Upper lobe of right lung (tissue), 1 donor: ENCODE measurements at regions not wholly inside any gene's neighbourhood (a gene's known extent, or its start where the extent isn't known, plus 50 kb on each side); places are given as distances from the start of the nearest gene placed in this dataset.

Source experiments
- ATAC-seq: fragments of 200-7000 bp; cut with Tn5 transposase; one replicate; pipeline ENCODE4 v1.9.1; 2020; ENCODE audit warnings: mild to moderate bottlenecking, moderate library complexity
- DNase-seq: peaks from one replicate; pipeline ENCODE4 v3.0.0-alpha.2; 2020
- H3K27ac ChIP-seq: fragments of 200-600 bp; one replicate; pipeline ENCODE4 v1.8.0; 2022
- H3K27me3 ChIP-seq: fragments of 200-600 bp; one replicate; pipeline ENCODE4 v1.8.0; 2022; ENCODE audit warnings: mild to moderate bottlenecking
- H3K36me3 ChIP-seq: fragments of 200-600 bp; one replicate; pipeline ENCODE4 v1.8.0; 2022
- H3K4me1 ChIP-seq: fragments of 200-600 bp; one replicate; pipeline ENCODE4 v1.8.0; 2022
- H3K4me3 ChIP-seq: fragments of 200-600 bp; one replicate; pipeline ENCODE4 v1.8.0; 2022; ENCODE audit warnings: mild to moderate bottlenecking
- H3K9me3 ChIP-seq: fragments of 200-600 bp; one replicate; pipeline ENCODE4 v1.8.0; 2022
- CTCF ChIP-seq: fragments of 200-600 bp; IDR thresholded peaks from one replicate; pipeline ENCODE4 v1.8.0; 2022; ENCODE audit warnings: antibody characterized with exemption
- intact Hi-C: fragments of 100-400 bp; cut with DNase I; formaldehyde crosslinking; loops from one replicate; pipeline ENCODE4 v1.11.0; 2022
- donor health status: DM: no; HTN: yes; CAD: no; lungs with severe emphysema.

GRCh38 chr3:18853269-18853668, 295.0 kb upstream of the KCNH8 start:
- no peaks in the 10 kb centered on the region for H3K4me1 ChIP-seq
- no peaks in the 10 kb centered on the region for H3K27me3 ChIP-seq
- intact Hi-C loops, result no loop called here
- no peaks in the 10 kb centered on the region for H3K36me3 ChIP-seq
- H3K4me3 ChIP-seq, result no peak overlapping the region
- H3K9me3 ChIP-seq, result no peaks in the 10 kb centered on the region
- DNase-seq, result no peak
- no peak overlapping the region for H3K27ac ChIP-seq
- ATAC-seq, result no peak
- no peak for TF ChIP-seq CTCF

- ATAC-seq, result no peak
Measured at GRCh38 chr3:18847583-18848197, 300.6 kb upstream of the KCNH8 start.

GRCh38 chr3:18843983-18844382, 304.3 kb upstream of the KCNH8 start:
- no peak overlapping the region for H3K27ac ChIP-seq
- no peak for ATAC-seq
- TF ChIP-seq CTCF, result no peak

More at GRCh38 chr3:18847583-18848197, 300.6 kb upstream of the KCNH8 start:
- intact Hi-C loops, result no loop called here
- Histone ChIP-seq H3K4me3 (no peak overlapping the region), H3K27me3 (no peaks in the 10 kb centered on the region), H3K9me3 (no peaks in the 10 kb centered on the region), H3K4me1 (no peaks in the 10 kb centered on the region), H3K36me3 (no peaks in the 10 kb centered on the region), H3K27ac (no peak overlapping the region)
- TF ChIP-seq CTCF, result peak; percentile 38
- DNase-seq, result no peak

GRCh38 chr3:18843188-18843587, 305.1 kb upstream of the KCNH8 start:
- TF ChIP-seq CTCF, result no peak
- DNase-seq (no peak), ATAC-seq (no peak)
- H3K9me3 ChIP-seq, result no peaks in the 10 kb centered on the region
- H3K27ac ChIP-seq, result no peak overlapping the region
- H3K4me1 ChIP-seq, result no peaks in the 10 kb centered on the region
- H3K36me3 ChIP-seq, result no peaks in the 10 kb centered on the region
- H3K4me3 ChIP-seq, result no peak overlapping the region
- intact Hi-C loops, result no loop called here
- H3K27me3 ChIP-seq, result no peaks in the 10 kb centered on the region

More at GRCh38 chr3:18843983-18844382, 304.3 kb upstream of the KCNH8 start:
- Histone ChIP-seq H3K27me3 (no peaks in the 10 kb centered on the region), H3K36me3 (no peaks in the 10 kb centered on the region), H3K9me3 (no peaks in the 10 kb centered on the region), H3K4me1 (no peaks in the 10 kb centered on the region), H3K4me3 (no peak overlapping the region)
- DNase-seq, result no peak
- intact Hi-C loops, result no loop called here

DNA sequence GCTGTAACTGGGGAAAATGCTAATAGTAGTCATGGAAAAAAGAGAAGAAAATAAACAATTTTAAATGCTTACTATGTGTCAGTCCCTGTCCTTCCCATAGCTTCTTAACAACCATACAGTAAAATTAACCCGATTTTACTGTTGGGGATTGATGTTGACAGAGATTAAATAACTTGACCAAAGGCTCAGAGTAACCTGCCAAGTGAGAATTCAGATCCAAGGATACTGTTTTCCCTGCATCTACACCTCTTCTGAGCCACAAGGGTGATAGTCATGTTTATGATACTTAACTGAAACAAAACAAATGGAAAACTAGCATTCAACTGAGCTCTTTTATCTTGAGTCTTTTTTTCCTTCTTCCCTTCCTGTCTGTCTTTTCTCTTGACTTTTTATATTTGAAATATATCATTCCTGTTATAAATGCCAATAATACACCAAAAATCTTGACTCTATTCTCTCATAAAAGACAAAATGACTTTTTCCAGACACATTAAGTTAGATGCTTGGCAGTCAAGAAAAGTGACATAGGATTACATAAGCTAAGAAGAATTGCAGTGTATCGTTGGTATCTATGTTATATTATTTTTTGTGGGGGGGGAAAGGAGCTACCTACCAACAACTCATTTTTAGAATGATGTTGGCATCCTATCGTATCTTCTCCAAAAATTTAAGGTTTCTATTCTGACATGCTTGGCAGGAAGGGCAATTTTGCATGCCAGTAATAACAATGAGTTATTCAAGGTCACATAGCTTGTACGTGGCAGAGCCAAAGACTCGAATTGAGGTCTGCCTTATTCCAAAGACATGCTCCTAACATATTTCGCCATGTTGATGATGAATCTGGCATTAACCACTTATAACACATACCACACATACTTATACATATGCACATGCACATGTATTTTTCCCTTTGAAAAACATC, 306.6 kb upstream of the KCNH8 start:
- no peaks in the 10 kb centered on the region for H3K9me3 ChIP-seq
- H3K27me3 ChIP-seq, result no peaks in the 10 kb centered on the region
- no peaks in the 10 kb centered on the region for H3K36me3 ChIP-seq
- no peak for TF ChIP-seq CTCF
- H3K4me3 ChIP-seq, result no peak overlapping the region
- intact Hi-C loops, result no loop called here
- H3K27ac ChIP-seq, result no peak overlapping the region
- H3K4me1 ChIP-seq, result no peaks in the 10 kb centered on the region
- DNase-seq (no peak), ATAC-seq (no peak)
